ENCODE measurements at regions not wholly inside any gene's neighbourhood (a gene's known extent, or its start where the extent isn't known, plus 50 kb on each side); places are given as distances from the start of the nearest gene placed in this dataset.

GRCh38 chr13:83211301-83211700 is 671.0 kb downstream of the SLITRK1 start:
- TF ChIP-seq ARNT (IDR thresholded peaks at IDR 0.05) (no peak), ELF4 (IDR thresholded peaks at IDR 0.05) (no peak), L3MBTL2 (conservative IDR thresholded peaks at IDR 0.05) (no peak)
